NOMO-1 treated with dmso at 0.1 percent for 144 hours (cell line): ENCODE measurements at regions not wholly inside any gene's neighbourhood (a gene's known extent, or its start where the extent isn't known, plus 50 kb on each side); places are given as distances from the start of the nearest gene placed in this dataset.
A peak's percentile ranks its signal among the peaks of the same experiment; 100 is the strongest.

ENCODE experiments used
- DNase-seq: peaks from one replicate; lab custom pipeline; 2025; ENCODE audit not compliant: unreplicated experiment; lab: John Stamatoyannopoulos, UW

GRCh38 chr5:159737263-159737662 is 179.0 kb upstream of the ADRA1B start:
- no peak for DNase-seq

- DNase-seq = no peak
Observed at GRCh38 chr5:159741829-159742322, 174.4 kb upstream of the ADRA1B start.

GRCh38 chr5:159743234-159743633 is 173.0 kb upstream of the ADRA1B start:
- DNase-seq = no peak

GRCh38 chr5:159746707-159747106 is 169.6 kb upstream of the ADRA1B start:
- DNase-seq = no peak

- DNase-seq = no peak
Observed at GRCh38 chr5:159749146-159749545, 167.1 kb upstream of the ADRA1B start.

- DNase-seq = no peak
Observed at GRCh38 chr5:159750226-159750625, 166.1 kb upstream of the ADRA1B start.

- DNase-seq = no peak
Observed at GRCh38 chr5:159751459-159751858, 164.8 kb upstream of the ADRA1B start.

- no peak for DNase-seq
Observed at GRCh38 chr5:159752622-159753275, 163.5 kb upstream of the ADRA1B start.

- DNase-seq = no peak
Observed at GRCh38 chr5:159758189-159758588, 158.1 kb upstream of the ADRA1B start.

- DNase-seq = no peak
Observed at GRCh38 chr5:159759791-159760290, 156.4 kb upstream of the ADRA1B start.

- DNase-seq = no peak
Observed at GRCh38 chr5:159762921-159763320, 153.4 kb upstream of the ADRA1B start.

GRCh38 chr5:159763562-159763961 is 152.7 kb upstream of the ADRA1B start:
- no peak for DNase-seq

- peak; percentile 77 for DNase-seq
Observed at GRCh38 chr5:159764283-159765134, 151.8 kb upstream of the ADRA1B start.

- no peak for DNase-seq
Observed at GRCh38 chr5:159765135-159765433, 151.2 kb upstream of the ADRA1B start.

GRCh38 chr5:159765760-159766517 is 150.3 kb upstream of the ADRA1B start:
- DNase-seq = no peak

- DNase-seq = no peak
Observed at GRCh38 chr5:159768243-159768642, 148.0 kb upstream of the ADRA1B start.

- DNase-seq = no peak
Observed at GRCh38 chr5:159772698-159773061, 143.6 kb upstream of the ADRA1B start.

- DNase-seq = peak; percentile 79
Observed at GRCh38 chr5:159773062-159773924, 143.0 kb upstream of the ADRA1B start.

GRCh38 chr5:159774476-159775031 is 141.7 kb upstream of the ADRA1B start:
- no peak for DNase-seq

GRCh38 chr5:159775890-159776289 is 140.4 kb upstream of the ADRA1B start:
- no peak for DNase-seq
